NB4 (cell line): ENCODE measurements at regions not wholly inside any gene's neighbourhood (a gene's known extent, or its start where the extent isn't known, plus 50 kb on each side); places are given as distances from the start of the nearest gene placed in this dataset.

Experiments used
- CTCF ChIP-seq: IDR thresholded peaks from one replicate; pipeline ENCODE4 v1.5.1; 2012; ENCODE audit warnings: low read depth, low read length
- MAX ChIP-seq: IDR thresholded peaks from 2 replicates; pipeline ENCODE4 v1.6.1; 2011; ENCODE audit warnings: low read depth, low read length
- MYC ChIP-seq: IDR thresholded peaks from 2 replicates; pipeline ENCODE4 v1.6.1; 2011; ENCODE audit warnings: low read depth, low read length
- POLR2A ChIP-seq: IDR thresholded peaks from 2 replicates; pipeline ENCODE4 v1.6.1; 2011; ENCODE audit warnings: mild to moderate bottlenecking; ENCODE audit not compliant: insufficient read length; ENCODE audit errors: extremely low read depth

- TF ChIP-seq POLR2A (no peak), CTCF (no peak), MYC (no peak), MAX (no peak)
Observed at GRCh38 chr12:78672033-78672432, 192.5 kb upstream of the SYT1 start.
